Left renal pelvis (tissue), 4 donors: ENCODE measurements at regions not wholly inside any gene's neighbourhood (a gene's known extent, or its start where the extent isn't known, plus 50 kb on each side); places are given as distances from the start of the nearest gene placed in this dataset.

ENCODE experiments used
- DNase-seq, 4 donors: peaks; one replicate each; pipeline ENCODE4 v3.0.0-alpha.2; 2013; ENCODE audit warnings: low read depth in 4 of 4, low spot score in 3 of 4

DNA sequence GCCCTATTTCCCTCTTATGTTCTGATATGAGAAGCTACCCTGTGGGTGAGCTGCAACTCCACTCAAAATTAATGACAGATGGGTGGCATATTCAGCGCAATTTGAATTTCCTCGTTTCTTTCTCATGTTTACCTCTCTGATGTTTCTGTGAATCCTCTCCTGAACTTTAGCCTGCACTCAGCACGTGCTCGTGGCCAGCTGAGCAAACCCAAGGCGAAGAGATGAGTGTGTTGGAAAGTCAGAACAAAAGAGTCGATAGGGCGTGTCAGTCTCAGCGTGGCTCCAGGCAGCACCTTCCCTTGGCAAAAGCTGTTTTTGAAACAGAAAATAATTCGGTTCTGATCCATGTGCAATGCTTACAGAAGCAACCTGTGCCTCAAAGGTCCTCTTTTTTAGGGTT is 226.1 kb upstream of the GMDS start:
- no peak for DNase-seq

DNA sequence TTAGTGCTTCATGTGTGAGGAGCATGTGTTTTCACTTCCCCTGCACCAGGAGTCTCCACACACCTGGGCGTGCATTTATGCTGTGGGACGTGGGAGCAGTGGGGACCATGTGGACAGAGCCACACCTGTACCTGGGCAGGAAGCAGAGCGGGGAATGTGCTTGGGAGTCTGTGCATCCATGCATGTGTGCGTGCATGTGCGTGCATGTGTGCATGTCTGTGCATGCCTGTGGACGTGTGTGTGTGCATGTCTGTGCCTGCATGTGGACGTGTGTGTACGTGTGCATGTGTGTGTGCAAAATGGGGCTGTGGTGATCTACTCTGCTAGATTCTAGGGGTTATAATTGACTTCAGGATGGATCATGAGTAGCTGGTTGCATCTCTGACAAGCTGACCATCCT is 224.0 kb upstream of the GMDS start:
- no peak for DNase-seq

DNA sequence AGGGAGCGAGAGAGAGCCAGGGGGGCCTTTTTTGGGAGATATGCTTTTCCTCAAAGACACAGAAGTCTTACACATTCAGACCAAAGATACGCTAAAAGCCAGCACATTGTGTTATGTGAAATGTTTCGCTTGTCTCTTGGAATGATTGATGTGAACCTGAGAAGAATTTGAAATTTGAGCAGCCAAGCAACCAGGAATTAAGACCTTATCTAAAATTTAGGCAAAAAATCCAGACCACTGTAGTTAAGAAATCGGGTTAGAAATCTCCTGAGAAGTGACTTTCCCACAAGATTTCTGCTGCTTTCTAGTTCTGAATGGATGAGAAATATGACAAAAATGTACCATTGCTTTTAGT is 223.2 kb upstream of the GMDS start:
- DNase-seq = no peak

DNA sequence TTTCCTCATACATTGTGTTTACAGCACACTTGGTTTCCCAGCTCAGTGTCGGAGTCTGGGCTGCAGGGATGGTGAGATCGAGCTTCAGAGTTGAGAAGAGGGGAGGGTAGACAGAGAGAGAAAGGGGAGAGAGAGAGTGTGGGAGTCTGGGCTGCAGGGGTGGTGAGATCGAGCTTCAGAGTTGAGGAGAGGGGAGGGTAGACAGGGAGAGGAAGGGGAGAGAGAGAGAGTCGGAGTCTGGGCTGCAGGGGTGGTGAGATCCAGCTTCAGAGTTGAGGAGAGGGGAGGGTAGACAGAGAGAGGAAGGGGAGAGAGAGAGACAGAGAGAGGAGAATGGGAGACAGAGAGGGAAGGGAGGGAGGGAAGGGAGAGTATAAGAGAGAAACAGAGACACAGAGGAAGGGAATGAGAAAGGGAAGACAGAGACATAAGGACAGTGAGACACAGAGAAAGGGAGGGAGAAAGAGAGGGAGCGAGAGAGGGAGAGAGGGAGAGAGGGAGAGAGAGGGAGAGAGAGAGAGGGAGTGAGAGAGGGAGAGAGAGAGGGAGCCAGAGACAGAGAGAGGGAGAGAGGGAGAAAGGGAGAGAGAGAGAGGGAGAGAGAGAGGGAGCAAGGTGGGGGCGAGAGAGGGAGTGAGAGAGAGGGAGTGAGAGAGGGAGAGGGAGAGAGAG is 222.7 kb upstream of the GMDS start:
- no peak for DNase-seq

DNA sequence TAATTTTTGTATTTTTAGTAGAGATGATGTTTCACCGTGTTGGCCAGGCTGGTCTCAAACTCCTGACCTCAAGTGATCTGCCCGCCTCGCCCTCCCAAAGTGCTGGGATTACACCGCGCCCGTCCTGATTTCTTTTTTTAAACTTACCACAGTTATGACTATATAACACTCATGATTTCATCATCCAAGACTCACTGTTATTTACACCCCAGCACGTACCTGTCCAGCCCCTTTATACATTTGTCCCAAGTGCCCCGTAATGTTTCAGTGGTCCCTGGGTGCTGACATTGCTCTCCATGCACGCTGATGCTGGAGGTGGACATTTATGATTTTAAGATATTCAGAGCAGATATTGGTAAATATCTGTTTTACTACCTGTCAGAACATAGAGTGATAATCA is 219.9 kb upstream of the GMDS start:
- DNase-seq = no peak

DNA sequence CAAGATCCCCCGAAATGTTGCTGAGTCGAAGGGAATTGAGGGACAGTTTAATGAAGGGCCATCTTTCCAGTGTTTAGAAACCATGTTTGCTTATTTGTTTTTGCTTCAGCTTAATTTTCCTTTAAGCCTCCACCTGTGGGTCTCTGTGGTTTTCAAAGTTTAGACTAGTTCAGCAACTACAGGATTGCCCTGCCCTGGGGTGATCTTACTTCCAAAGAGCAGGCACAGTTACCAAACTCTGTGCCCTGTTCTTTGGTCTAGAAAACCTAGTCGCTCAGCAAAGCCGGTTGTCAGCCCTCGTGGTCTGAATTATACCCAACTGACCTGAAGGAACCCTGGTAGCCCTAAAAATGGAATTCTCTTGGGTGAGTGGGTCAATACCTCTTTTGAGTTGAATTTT is 219.2 kb upstream of the GMDS start:
- no peak for DNase-seq

DNA sequence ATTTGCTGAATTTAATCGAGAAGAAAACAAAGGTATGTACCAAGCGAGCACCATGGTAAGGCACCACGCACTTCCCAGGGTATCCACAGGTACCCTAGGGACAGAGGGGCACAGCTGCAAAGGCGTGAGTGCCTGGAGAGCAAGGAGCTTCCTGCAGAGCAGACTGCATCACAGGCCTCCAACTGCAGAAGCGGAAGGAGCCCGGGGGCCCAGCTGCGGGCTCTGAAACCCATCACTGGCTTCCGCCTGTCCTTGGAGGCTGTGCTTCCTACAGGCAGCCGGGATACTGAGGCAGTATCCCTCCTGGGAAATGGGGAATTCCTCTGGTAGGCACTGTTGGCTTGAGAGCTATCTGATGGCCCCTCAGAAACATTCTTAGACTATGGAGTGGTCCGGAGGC is 217.4 kb upstream of the GMDS start:
- no peak for DNase-seq

DNA sequence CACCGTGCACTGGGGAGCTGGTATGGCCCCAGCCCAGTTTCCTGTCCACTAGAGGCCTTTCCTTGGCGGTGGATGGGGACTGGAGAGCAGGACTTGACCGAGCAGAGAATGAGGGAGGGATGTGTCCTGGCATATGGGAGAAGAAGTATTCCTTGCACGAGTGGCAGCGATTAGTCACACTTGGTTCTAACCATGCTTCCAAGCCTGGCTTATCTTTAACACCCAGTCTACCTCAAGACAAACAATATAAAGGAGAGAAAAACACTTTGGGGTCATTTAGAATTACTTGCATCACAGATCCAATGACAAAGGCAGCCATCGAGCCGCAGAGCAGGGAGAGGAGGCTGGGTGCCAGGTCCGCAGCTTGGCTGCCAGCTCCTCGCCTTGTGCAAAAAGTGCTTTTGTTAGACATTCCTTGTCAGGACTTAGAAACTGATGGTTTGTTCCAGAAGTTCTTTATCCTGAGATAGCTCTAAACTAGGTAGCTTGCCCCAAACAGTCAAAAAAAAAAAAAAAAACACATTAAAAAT is 214.9 kb upstream of the GMDS start:
- DNase-seq = no peak

DNA sequence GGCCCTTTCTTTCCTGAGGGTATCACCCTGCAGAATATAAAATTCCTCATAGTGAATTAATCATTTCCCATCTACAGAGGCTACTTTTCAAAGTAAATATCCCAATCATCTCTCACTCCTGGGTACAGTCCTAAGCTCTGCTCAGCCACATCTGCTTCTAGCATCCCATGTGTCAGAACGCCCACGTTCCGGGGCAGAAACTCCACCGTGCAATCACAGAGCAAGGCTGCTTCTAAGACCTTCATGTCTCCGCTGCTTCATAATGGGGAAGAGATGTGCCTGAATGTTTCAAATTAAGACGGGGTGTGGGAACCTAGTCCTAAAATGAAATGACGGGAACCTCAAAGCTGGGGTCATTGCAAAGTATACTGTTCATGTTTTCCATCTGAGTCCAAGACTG is 208.8 kb upstream of the GMDS start:
- no peak for DNase-seq

DNA sequence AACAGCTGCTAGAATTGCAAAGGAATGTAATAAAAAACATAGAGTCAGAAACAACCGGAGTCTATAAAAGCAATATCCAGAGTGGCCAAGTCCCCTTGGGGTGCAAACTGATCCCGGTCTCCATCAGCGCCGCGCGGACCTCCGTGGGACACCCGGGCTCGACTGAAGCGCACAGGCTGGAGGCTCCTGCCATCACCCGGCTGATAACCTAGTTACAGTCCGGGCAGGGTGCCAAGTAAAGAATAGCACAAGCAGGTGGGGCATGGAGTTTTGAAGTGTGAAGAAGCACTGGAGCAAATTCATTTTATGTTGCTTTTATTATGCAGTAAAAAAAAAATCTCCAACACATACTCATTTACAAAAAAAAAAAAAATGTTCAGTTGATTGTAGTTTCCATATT is 205.1 kb upstream of the GMDS start:
- no peak for DNase-seq

DNA sequence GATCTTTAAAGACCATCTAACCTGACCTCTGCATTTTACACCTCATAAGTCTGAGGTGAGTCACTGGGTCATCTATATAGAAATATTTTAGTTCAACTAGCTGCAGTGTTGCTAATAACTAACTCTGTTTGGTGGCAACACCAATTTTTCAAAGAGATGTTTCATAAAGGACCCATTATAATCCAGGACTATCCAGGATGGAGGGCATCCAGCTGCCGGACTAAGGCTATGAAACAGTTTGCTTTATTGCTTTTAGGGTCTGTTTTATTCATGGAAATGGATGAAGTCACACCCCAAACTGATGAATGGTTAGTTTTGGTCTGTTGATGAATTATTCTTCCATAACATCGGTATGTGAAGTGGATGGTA is 204.2 kb upstream of the GMDS start:
- DNase-seq = no peak

DNA sequence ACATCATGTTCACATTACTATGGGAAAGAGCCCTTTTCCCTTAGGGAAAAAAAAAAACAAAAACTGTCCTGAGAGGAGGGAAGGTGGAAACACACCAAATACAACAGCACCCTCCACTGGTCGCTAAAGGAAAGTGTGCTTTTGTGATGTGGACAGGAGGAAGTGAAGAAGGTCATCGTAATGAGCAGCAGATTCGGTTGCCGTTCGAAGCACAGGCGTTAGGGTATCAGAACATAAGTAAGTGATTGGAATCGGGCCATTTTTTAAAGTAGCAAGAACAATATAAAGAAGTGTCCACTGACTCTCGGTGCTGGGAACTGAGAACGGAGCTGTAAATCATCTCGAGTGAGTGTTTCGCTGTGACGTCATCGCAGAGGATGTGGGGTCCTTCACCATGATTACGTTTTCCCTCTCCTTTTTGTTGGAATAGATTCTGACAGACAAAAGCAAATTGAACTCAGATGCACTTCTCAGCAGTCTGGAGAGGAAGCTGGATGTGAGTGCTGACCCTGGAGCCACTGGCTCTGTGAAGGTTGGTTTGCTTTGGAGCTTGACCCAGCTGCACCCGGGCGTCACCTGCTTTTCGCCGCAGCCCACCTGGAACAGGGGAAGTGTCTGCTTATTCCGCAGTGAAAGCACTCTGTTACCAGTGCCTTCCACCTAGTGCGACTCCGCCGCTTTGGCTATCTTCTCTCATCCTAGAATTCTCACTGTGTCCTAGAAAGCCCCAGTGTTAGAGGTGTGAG is 203.6 kb upstream of the GMDS start:
- peak; percentile 66 to 75 (median 72) for DNase-seq

DNA sequence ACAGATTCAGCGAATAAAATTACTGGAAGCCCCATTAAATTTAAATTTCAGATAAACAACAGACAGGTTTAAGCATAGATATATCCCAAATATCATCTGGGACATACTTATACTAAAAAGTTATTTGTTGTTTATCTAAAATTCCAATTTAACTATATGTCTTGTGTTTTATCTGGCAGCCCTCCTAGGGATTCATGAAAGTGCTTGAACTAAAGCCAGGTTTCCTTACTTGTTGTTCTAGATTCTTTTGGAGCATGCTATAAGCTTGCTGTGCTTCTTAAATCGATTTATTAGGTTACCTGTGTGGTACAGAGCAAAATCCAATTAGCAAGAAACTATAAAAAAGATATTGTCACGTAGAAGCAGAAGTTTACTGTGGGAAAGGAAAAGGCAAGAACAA is 202.5 kb upstream of the GMDS start:
- no peak for DNase-seq

DNA sequence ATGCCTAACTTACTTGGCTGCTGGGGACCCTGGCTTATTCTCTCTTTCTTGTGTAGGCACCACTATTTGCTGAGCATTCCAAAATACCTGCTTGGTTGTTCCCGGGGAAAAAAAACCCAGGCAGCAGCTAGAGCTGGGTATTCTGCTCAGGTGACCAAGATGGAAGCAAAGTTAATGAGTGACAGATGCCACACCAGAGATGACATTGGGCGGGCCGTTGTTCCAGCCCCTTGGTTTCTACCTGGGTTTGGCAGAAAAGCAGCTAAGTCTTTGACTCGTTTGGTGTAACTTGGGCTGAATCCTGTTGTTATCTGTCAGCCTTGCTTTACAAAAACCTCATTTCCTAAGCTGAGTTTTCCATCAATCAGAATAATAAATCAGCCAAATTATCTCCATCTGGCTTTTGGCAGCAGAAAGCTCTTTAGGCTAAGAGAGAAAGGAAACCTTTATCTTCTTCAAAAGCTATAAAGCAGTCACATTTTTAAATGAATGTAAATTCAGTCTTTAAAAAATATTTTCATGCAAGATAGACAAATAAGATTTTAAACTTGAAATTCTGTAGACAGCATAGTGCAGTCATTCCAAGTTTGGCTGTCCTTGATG is 202.0 kb upstream of the GMDS start:
- no peak for DNase-seq

DNA sequence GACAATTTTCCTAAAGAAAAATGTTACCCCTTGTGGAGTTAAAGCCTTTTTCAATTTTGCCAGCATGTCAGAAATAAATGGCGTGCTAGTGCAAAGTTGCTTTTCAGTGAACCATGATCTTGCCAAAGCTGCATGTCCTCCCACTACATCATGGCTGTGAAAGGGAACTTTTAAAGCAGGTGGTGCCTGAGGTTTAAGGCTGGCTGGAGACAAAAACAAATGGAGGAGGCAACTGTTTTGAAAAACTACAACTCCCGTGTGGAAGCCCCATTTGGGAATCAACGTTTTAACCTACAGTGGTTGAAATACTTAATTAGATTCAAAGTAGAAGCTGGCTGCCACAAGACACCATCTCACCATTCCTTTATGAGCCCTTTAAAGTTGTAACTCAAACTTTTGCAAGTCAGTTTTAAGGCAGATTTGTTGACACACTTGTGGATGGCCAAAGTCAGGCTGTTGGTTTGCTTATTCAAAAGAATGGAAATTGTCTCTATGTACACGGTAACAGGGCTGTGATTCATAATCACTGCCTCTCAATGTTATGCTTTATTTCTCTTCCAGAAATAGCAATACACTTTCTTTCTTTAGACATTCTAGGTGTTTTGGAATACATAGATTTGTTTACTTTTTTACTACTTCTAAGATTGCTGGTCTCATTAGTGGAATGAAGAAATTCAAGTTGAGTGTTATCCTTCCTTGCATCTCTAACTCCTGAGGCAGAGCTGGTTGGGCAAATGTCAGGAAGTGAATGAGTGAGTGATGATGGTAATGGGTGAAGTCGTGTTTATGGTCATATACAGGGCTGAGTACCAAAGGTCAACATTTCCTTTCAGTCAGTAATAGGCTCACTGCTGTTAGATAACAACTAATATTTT is 196.4 kb upstream of the GMDS start:
- DNase-seq = no peak

DNA sequence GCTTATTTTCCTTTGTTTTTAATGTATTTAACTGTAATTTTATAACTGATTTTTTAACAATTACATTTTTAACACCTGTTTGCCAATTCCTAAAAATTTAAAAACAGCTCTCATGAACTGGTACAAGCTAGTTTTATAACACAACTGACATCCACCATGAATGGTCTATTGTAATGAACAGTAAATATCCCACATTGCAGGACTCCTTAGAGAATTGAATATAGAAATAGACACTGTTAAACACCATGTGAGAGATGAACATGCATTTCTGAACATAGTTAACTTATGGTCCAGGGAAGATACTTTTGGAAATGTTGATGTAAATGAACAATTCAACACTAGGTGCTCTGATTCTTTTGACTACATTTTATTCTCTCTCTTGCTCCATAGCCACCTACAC is 195.1 kb upstream of the GMDS start:
- DNase-seq = no peak

DNA sequence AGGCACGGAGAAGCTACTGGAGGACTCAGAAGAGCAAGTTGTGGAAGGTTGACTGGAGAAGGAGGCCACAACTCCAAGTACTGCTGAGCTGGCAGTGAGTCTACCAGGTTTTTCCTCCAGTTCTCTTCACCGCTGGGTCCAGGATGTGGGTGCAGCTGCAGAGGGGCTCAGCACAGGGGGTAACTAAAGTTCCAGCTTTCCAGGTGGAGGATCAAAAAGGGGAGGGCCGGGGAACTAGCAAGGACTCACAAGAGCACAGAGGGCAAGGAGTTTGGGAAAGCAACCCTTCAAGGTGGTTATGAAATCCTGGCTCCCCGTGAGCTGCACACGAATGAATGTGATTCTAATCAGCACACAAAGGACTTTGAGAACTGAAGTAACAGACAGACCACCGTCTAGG is 194.2 kb upstream of the GMDS start:
- no peak for DNase-seq

DNA sequence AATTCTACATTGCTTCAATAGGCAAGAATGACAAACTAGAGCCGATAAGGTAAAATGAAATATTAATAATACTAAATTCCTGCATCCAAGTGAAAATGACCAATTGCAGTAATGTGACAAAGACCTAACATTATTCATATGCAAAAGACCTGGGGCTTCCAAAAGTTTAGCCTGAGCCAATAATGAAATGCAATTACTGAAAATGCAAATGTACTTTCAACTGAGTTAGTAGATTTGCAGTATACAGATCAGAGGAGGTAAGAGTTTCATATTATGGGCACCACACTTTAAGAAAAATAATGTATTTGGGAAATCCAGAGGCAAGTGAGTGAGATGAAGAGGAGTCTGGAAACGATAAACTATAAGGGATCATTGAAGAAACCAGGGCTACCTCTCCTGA is 193.7 kb upstream of the GMDS start:
- no peak for DNase-seq

DNA sequence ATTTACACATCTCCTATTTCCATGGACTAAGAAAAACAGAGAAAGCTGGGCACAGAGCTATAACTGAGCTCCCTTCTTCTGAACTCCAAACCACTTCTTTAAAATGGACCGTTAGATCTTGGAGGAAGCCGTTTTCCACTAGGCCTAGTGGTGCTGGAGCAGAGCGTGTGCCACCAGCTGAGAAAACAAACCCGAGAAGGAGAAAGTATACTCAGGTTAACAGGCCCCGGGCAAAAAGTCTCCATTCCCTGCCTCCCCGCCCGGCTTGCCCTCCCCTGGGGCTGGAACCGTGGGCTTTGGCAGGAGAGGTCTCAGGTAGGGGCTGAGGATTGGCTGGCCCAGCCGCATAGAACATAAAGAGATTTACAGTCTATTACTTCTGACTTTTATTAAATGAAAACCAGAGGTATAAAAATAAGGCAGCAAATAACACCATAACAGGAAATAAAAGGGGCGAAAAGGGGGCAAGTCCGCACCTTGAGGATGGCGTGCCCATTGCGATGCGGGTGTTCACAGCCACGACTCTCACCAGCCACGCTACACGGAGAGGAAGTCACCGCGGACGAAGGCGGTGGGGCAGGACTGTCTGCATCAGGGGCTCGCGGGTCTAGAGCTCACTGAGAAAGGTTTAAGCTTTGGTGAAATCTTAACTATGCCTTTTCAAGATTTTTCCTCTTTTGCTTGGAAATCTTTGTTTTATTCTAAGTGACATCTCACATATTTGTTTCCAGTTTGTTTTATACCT is 191.2 kb upstream of the GMDS start:
- no peak for DNase-seq

DNA sequence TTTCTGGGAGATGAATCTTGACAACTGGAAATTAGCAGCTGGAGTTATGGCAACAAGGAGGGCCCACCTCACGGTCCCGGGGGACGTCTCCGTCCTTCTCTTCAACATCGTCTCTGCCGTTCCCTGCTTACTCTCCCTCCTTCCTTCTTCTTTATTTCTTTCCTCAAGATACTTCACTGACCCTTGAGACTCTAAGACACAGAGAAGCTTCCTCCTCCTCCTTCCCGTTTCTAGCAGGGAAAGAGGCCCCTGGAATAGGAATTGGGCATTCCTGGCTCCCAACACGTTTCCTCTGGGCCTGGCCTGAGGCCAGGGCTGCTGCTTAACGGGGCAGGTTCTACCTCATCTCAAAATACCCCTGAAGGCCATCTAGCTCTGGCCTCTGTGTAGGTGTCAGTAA is 189.9 kb upstream of the GMDS start:
- DNase-seq = no peak

DNA sequence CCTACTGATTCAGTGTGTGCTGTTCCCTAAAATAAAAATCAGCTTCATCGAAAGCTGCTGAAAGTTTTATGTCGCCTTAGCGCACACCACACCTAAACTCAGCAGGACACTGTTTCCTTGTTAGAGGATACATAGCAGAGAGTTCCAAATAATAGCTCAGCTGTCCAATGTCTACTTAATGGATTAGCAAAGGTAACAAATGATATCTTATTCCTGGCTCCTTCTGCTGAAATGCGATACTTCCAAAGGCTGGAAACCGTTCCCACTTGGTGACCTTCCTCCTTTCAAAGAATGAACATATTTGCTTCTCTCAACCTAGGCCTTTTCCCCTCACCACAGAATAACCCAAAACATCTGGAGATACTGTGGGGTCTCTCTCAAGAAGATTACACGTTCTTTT is 189.5 kb upstream of the GMDS start:
- no peak for DNase-seq
